ENCODE measurements at regions not wholly inside any gene's neighbourhood (a gene's known extent, or its start where the extent isn't known, plus 50 kb on each side); places are given as distances from the start of the nearest gene placed in this dataset.

GRCh38 chr15:62431008-62431797 is 266.1 kb upstream of the C2CD4B start:
- Histone ChIP-seq H2BK12ac (ENCODE audit: low read length) (no peak overlapping the region), H3K27me3 (ENCODE audit: control insufficient read depth in 3 of 3, insufficient read depth in 3 of 3, low read depth in 1 of 3, low read length in 3 of 3) (no peaks in the 10 kb centered on the region), H3K9me3 (replicated peaks in 1 of 2; ENCODE audit: control insufficient read depth in 2 of 2, insufficient read depth in 1 of 2, low read depth in 1 of 2, low read length in 2 of 2) (no peaks in the 10 kb centered on the region), H4K8ac (ENCODE audit: low read depth, low read length) (no peak overlapping the region), H2BK15ac (ENCODE audit: low read length) (no peak overlapping the region), H3K23ac (ENCODE audit: low read depth, low read length, poor library complexity) (no peak overlapping the region), H3K36me3 (replicated peaks in 1 of 2; ENCODE audit: control insufficient read depth in 2 of 2, insufficient read depth in 2 of 2, low read length in 2 of 2) (no peaks in the 10 kb centered on the region), H3K79me1 (ENCODE audit: low read depth, low read length) (no peaks in the 10 kb centered on the region), H3K14ac (ENCODE audit: low read length) (no peak overlapping the region), H3K4ac (ENCODE audit: low read length) (no peak overlapping the region), H2AFZ (ENCODE audit: low read length) (no peak overlapping the region), H3K4me2 (ENCODE audit: insufficient read depth, low read length, poor library complexity, severe bottlenecking) (no peak overlapping the region), H2BK120ac (ENCODE audit: low read depth, low read length) (no peak overlapping the region), H2AK5ac (ENCODE audit: low read depth, low read length) (no peak overlapping the region), H4K91ac (ENCODE audit: low read depth, low read length, poor library complexity) (no peak overlapping the region), H3K18ac (ENCODE audit: low read length) (no peak overlapping the region), H3K4me3 (ENCODE audit: low read length in 2 of 2) (no peak overlapping the region), H2BK5ac (ENCODE audit: low read length) (no peak overlapping the region), H3K9ac (ENCODE audit: low read depth, low read length, poor library complexity) (no peak overlapping the region), H3K4me1 (ENCODE audit: control insufficient read depth in 2 of 2, insufficient read depth in 1 of 2, low read depth in 1 of 2, low read length in 2 of 2) (no peaks in the 10 kb centered on the region), H3K27ac (replicated peaks; ENCODE audit: low read length) (no peak overlapping the region)
- no peak for DNase-seq (ENCODE audit: low spot score)
- no CpG with 5 or more reads among the region's 6 CpGs for WGBS, 2 donors (ENCODE audit: extremely low coverage in 2 of 2, insufficient read length in 2 of 2, insufficient replicate concordance in 1 of 2)

GRCh38 chr15:62431817-62432216 is 266.7 kb upstream of the C2CD4B start:
- no CpG with 5 or more reads among the region's 5 CpGs for WGBS, 2 donors (ENCODE audit: extremely low coverage in 2 of 2, insufficient read length in 2 of 2, insufficient replicate concordance in 1 of 2)
- no peak overlapping the region for H2BK12ac ChIP-seq (ENCODE audit: low read length)
- no peaks in the 10 kb centered on the region for H3K27me3 ChIP-seq (ENCODE audit: control insufficient read depth in 3 of 3, insufficient read depth in 3 of 3, low read depth in 1 of 3, low read length in 3 of 3)
- H3K9ac ChIP-seq (ENCODE audit: low read depth, low read length, poor library complexity): no peak overlapping the region
- no peak overlapping the region for H2BK5ac ChIP-seq (ENCODE audit: low read length)
- no peak overlapping the region for H2AFZ ChIP-seq (ENCODE audit: low read length)
- H2AK5ac ChIP-seq (ENCODE audit: low read depth, low read length): no peak overlapping the region
- no peaks in the 10 kb centered on the region for H3K4me1 ChIP-seq (ENCODE audit: control insufficient read depth in 2 of 2, insufficient read depth in 1 of 2, low read depth in 1 of 2, low read length in 2 of 2)
- no peak overlapping the region for H4K8ac ChIP-seq (ENCODE audit: low read depth, low read length)
- no peak overlapping the region for H3K14ac ChIP-seq (ENCODE audit: low read length)
- H3K18ac ChIP-seq (ENCODE audit: low read length): no peak overlapping the region
- no peak overlapping the region for H4K91ac ChIP-seq (ENCODE audit: low read depth, low read length, poor library complexity)
- H3K27ac ChIP-seq (replicated peaks; ENCODE audit: low read length): no peak overlapping the region
- DNase-seq (ENCODE audit: low spot score): no peak
- H3K4me2 ChIP-seq (ENCODE audit: insufficient read depth, low read length, poor library complexity, severe bottlenecking): no peak overlapping the region
- H3K4me3 ChIP-seq (ENCODE audit: low read length in 2 of 2): no peak overlapping the region
- no peak overlapping the region for H2BK15ac ChIP-seq (ENCODE audit: low read length)
- H3K79me1 ChIP-seq (ENCODE audit: low read depth, low read length): no peaks in the 10 kb centered on the region
- no peak overlapping the region for H3K4ac ChIP-seq (ENCODE audit: low read length)
- H3K9me3 ChIP-seq (replicated peaks in 1 of 2; ENCODE audit: control insufficient read depth in 2 of 2, insufficient read depth in 1 of 2, low read depth in 1 of 2, low read length in 2 of 2): no peaks in the 10 kb centered on the region
- no peak overlapping the region for H2BK120ac ChIP-seq (ENCODE audit: low read depth, low read length)
- H3K36me3 ChIP-seq (replicated peaks in 1 of 2; ENCODE audit: control insufficient read depth in 2 of 2, insufficient read depth in 2 of 2, low read length in 2 of 2): no peaks in the 10 kb centered on the region
- H3K23ac ChIP-seq (ENCODE audit: low read depth, low read length, poor library complexity): no peak overlapping the region

GRCh38 chr15:62432702-62433398 is 267.8 kb upstream of the C2CD4B start:
- H4K8ac ChIP-seq (ENCODE audit: low read depth, low read length): no peak overlapping the region
- H3K79me1 ChIP-seq (ENCODE audit: low read depth, low read length): no peaks in the 10 kb centered on the region
- no peak for DNase-seq (ENCODE audit: low spot score)
- H2BK15ac ChIP-seq (ENCODE audit: low read length): no peak overlapping the region
- no peak overlapping the region for H3K4ac ChIP-seq (ENCODE audit: low read length)
- no peak overlapping the region for H3K27ac ChIP-seq (replicated peaks; ENCODE audit: low read length)
- no peak overlapping the region for H3K18ac ChIP-seq (ENCODE audit: low read length)
- no peak overlapping the region for H3K14ac ChIP-seq (ENCODE audit: low read length)
- H3K9ac ChIP-seq (ENCODE audit: low read depth, low read length, poor library complexity): no peak overlapping the region
- no peak overlapping the region for H3K4me3 ChIP-seq (ENCODE audit: low read length in 2 of 2)
- H3K23ac ChIP-seq (ENCODE audit: low read depth, low read length, poor library complexity): no peak overlapping the region
- no peak overlapping the region for H2AFZ ChIP-seq (ENCODE audit: low read length)
- no peak overlapping the region for H2BK12ac ChIP-seq (ENCODE audit: low read length)
- H3K27me3 ChIP-seq (ENCODE audit: control insufficient read depth in 3 of 3, insufficient read depth in 3 of 3, low read depth in 1 of 3, low read length in 3 of 3): no peaks in the 10 kb centered on the region
- no peak overlapping the region for H2AK5ac ChIP-seq (ENCODE audit: low read depth, low read length)
- no peak overlapping the region for H4K91ac ChIP-seq (ENCODE audit: low read depth, low read length, poor library complexity)
- WGBS, 2 donors (ENCODE audit: extremely low coverage in 2 of 2, insufficient read length in 2 of 2, insufficient replicate concordance in 1 of 2): no CpG with 5 or more reads among the region's 5 CpGs
- no peaks in the 10 kb centered on the region for H3K36me3 ChIP-seq (replicated peaks in 1 of 2; ENCODE audit: control insufficient read depth in 2 of 2, insufficient read depth in 2 of 2, low read length in 2 of 2)
- no peak overlapping the region for H3K4me2 ChIP-seq (ENCODE audit: insufficient read depth, low read length, poor library complexity, severe bottlenecking)
- no peak overlapping the region for H2BK5ac ChIP-seq (ENCODE audit: low read length)
- no peaks in the 10 kb centered on the region for H3K9me3 ChIP-seq (replicated peaks in 1 of 2; ENCODE audit: control insufficient read depth in 2 of 2, insufficient read depth in 1 of 2, low read depth in 1 of 2, low read length in 2 of 2)
- H2BK120ac ChIP-seq (ENCODE audit: low read depth, low read length): no peak overlapping the region
- H3K4me1 ChIP-seq (ENCODE audit: control insufficient read depth in 2 of 2, insufficient read depth in 1 of 2, low read depth in 1 of 2, low read length in 2 of 2): no peaks in the 10 kb centered on the region

- peaks cover 0 to 2% of the 10 kb centered on the region in 2 donors for H3K4me1 ChIP-seq (ENCODE audit: control insufficient read depth in 2 of 2, insufficient read depth in 1 of 2, low read depth in 1 of 2, low read length in 2 of 2)
- H2AK5ac ChIP-seq (ENCODE audit: low read depth, low read length): no peak overlapping the region
- H3K23ac ChIP-seq (ENCODE audit: low read depth, low read length, poor library complexity): no peak overlapping the region
- no peak overlapping the region for H4K91ac ChIP-seq (ENCODE audit: low read depth, low read length, poor library complexity)
- no peak overlapping the region for H2BK15ac ChIP-seq (ENCODE audit: low read length)
- H2BK120ac ChIP-seq (ENCODE audit: low read depth, low read length): no peak overlapping the region
- H3K14ac ChIP-seq (ENCODE audit: low read length): no peak overlapping the region
- H2BK12ac ChIP-seq (ENCODE audit: low read length): no peak overlapping the region
- H3K9me3 ChIP-seq (replicated peaks in 1 of 2; ENCODE audit: control insufficient read depth in 2 of 2, insufficient read depth in 1 of 2, low read depth in 1 of 2, low read length in 2 of 2): no peaks in the 10 kb centered on the region
- WGBS, 2 donors (ENCODE audit: extremely low coverage in 2 of 2, insufficient read length in 2 of 2, insufficient replicate concordance in 1 of 2): no CpG with 5 or more reads among the region's 4 CpGs
- H3K18ac ChIP-seq (ENCODE audit: low read length): no peak overlapping the region
- H3K79me1 ChIP-seq (ENCODE audit: low read depth, low read length): no peaks in the 10 kb centered on the region
- no peaks in the 10 kb centered on the region for H3K27me3 ChIP-seq (ENCODE audit: control insufficient read depth in 3 of 3, insufficient read depth in 3 of 3, low read depth in 1 of 3, low read length in 3 of 3)
- H3K4me3 ChIP-seq (ENCODE audit: low read length in 2 of 2): no peak overlapping the region
- no peak overlapping the region for H4K8ac ChIP-seq (ENCODE audit: low read depth, low read length)
- H2AFZ ChIP-seq (ENCODE audit: low read length): no peak overlapping the region
- no peak for DNase-seq (ENCODE audit: low spot score)
- no peak overlapping the region for H3K4me2 ChIP-seq (ENCODE audit: insufficient read depth, low read length, poor library complexity, severe bottlenecking)
- no peak overlapping the region for H3K9ac ChIP-seq (ENCODE audit: low read depth, low read length, poor library complexity)
- H3K36me3 ChIP-seq (replicated peaks in 1 of 2; ENCODE audit: control insufficient read depth in 2 of 2, insufficient read depth in 2 of 2, low read length in 2 of 2): no peaks in the 10 kb centered on the region
- H2BK5ac ChIP-seq (ENCODE audit: low read length): no peak overlapping the region
- H3K27ac ChIP-seq (replicated peaks; ENCODE audit: low read length): no peak overlapping the region
- H3K4ac ChIP-seq (ENCODE audit: low read length): no peak overlapping the region
Measured at GRCh38 chr15:62436235-62436634, 271.1 kb upstream of the C2CD4B start.
